Suprapubic skin (tissue), 4 donors: ENCODE measurements at regions not wholly inside any gene's neighbourhood (a gene's known extent, or its start where the extent isn't known, plus 50 kb on each side); places are given as distances from the start of the nearest gene placed in this dataset.

Experiments used
- EP300 ChIP-seq: sonication (generic); formaldehyde crosslinking; IDR thresholded peaks from one replicate; pipeline ENCODE4 v1.6.1; 2017; ENCODE audit warnings: antibody characterized with exemption
- POLR2A ChIP-seq, 2 donors: fragments of 450-650 bp; IDR thresholded peaks; one replicate each; pipeline ENCODE4 v1.6.1; 2017; ENCODE audit warnings: antibody characterized with exemption in 2 of 2, mild to moderate bottlenecking in 2 of 2, moderate library complexity in 2 of 2
- POLR2AphosphoS5 ChIP-seq, 3 donors: sonication (generic); formaldehyde crosslinking; IDR thresholded peaks; one replicate each; pipeline ENCODE4 v1.6.1; 2017; ENCODE audit warnings: antibody characterized with exemption in 3 of 3
- TF ChIP-seq, protein P1 (sequence below), 2 donors: fragments of 200-600 bp in 1 of 2; fragments of 450-650 bp in 1 of 2; sonication (generic) in 1 of 2; IDR thresholded peaks; one replicate each; pipeline ENCODE4 v1.5.1; 2016 to 2019; ENCODE audit warnings: antibody characterized with exemption in 2 of 2, mild to moderate bottlenecking in 1 of 2, moderate library complexity in 1 of 2

DNA sequence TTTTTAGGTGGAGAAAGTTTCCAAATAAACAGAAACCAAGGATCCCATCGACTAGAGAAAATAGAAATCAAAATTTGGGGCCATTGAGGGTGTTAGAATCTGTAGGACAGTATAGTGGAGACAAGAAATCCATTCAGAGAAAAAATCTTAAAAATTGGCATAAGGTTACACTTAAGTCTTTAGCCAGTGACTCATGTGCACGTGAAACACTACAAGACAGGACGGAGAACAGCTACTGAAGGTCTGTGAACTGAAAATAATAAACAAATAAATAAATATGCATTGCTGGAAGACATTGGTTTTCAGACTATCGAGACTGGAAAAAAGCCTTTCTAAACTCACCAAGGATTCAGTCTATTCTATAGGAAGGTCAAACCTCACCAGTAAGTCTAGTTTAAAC lies 1955.5 kb downstream of the MAT2B start:
- no peak for TF ChIP-seq POLR2AphosphoS5 (IDR thresholded peaks at IDR 0.05)
- TF ChIP-seq, protein P1, sequence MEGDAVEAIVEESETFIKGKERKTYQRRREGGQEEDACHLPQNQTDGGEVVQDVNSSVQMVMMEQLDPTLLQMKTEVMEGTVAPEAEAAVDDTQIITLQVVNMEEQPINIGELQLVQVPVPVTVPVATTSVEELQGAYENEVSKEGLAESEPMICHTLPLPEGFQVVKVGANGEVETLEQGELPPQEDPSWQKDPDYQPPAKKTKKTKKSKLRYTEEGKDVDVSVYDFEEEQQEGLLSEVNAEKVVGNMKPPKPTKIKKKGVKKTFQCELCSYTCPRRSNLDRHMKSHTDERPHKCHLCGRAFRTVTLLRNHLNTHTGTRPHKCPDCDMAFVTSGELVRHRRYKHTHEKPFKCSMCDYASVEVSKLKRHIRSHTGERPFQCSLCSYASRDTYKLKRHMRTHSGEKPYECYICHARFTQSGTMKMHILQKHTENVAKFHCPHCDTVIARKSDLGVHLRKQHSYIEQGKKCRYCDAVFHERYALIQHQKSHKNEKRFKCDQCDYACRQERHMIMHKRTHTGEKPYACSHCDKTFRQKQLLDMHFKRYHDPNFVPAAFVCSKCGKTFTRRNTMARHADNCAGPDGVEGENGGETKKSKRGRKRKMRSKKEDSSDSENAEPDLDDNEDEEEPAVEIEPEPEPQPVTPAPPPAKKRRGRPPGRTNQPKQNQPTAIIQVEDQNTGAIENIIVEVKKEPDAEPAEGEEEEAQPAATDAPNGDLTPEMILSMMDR (IDR thresholded peaks at IDR 0.05) = no peak
- TF ChIP-seq EP300 = no peak
- TF ChIP-seq POLR2A (IDR thresholded peaks at IDR 0.05) = no peak
